Prostate gland (tissue), 2 donors: ENCODE measurements at regions not wholly inside any gene's neighbourhood (a gene's known extent, or its start where the extent isn't known, plus 50 kb on each side); places are given as distances from the start of the nearest gene placed in this dataset.

ENCODE experiments used
- DNase-seq: peaks from one replicate; pipeline ENCODE4 v3.0.0-alpha.2; 2019; ENCODE audit warnings: low spot score
- H3K27ac ChIP-seq, 2 donors: fragments of 200-600 bp; sonication (generic); 2 replicates each; pipeline ENCODE4 v1.5.1; 2017 to 2019
- H3K27me3 ChIP-seq: fragments of 200-600 bp; sonication (generic); replicated peaks from 2 replicates; pipeline ENCODE4 v1.5.1; 2019; ENCODE audit not compliant: insufficient read depth
- H3K36me3 ChIP-seq, 2 donors: fragments of 200-600 bp; sonication (generic); 1 replicate in 1 of 2; 2 replicates in 1 of 2; pipeline versions ENCODE4 v1.5.1 to v1.8.1; 2017 to 2019
- H3K4me1 ChIP-seq: fragments of 200-600 bp; sonication (generic); replicated peaks from 2 replicates; pipeline ENCODE4 v1.5.1; 2019
- H3K4me3 ChIP-seq, 2 donors: fragments of 200-600 bp; sonication (generic); 2 replicates each; pipeline ENCODE4 v1.5.1; 2017 to 2019
- H3K9me3 ChIP-seq: fragments of 200-600 bp; sonication (generic); 2 replicates; pipeline ENCODE4 v1.5.1; 2017
- POLR2A ChIP-seq: fragments of 450-650 bp; IDR thresholded peaks from one replicate; pipeline ENCODE4 v1.6.1; 2016; ENCODE audit warnings: antibody characterized with exemption, mild to moderate bottlenecking
- POLR2AphosphoS5 ChIP-seq: sonication (generic); formaldehyde crosslinking; IDR thresholded peaks from one replicate; pipeline ENCODE4 v1.6.1; 2017; ENCODE audit warnings: antibody characterized with exemption
- WGBS: methylation state at CpG from one replicate; pipeline ENCODE4 v1.1.5; 2018; 5-methylcytosine and 5-hydroxymethylcytosine counted together
- intact Hi-C: fragments of 100-400 bp; cut with DNase I; formaldehyde crosslinking; loops from one replicate; pipeline ENCODE4 v1.14.2; 2022
- TF ChIP-seq, protein P1 (sequence below), 4 experiments: fragments of 200-600 bp in 2 of 4; fragments of 450-650 bp in 2 of 4; sonication (generic) in 2 of 4; IDR thresholded peaks; 1 replicate in 3 of 4; 2 replicates in 1 of 4; pipeline ENCODE4 v1.5.1; 2016 to 2019; ENCODE audit warnings: antibody characterized with exemption in 4 of 4, mild to moderate bottlenecking in 2 of 4, moderate library complexity in 2 of 4

- intact Hi-C loops: no loop called here
- 97% methylated on average over 5 of the region's 5 CpGs for WGBS
- Histone ChIP-seq H3K27ac (no peak overlapping the region), H3K4me1 (peaks cover 12% of the 10 kb centered on the region), H3K27me3 (no peaks in the 10 kb centered on the region), H3K4me3 (no peak overlapping the region), H3K36me3 (no peaks in the 10 kb centered on the region), H3K9me3 (no peaks in the 10 kb centered on the region)
- TF ChIP-seq POLR2AphosphoS5: no peak
- TF ChIP-seq POLR2A: no peak
- TF ChIP-seq, protein P1, sequence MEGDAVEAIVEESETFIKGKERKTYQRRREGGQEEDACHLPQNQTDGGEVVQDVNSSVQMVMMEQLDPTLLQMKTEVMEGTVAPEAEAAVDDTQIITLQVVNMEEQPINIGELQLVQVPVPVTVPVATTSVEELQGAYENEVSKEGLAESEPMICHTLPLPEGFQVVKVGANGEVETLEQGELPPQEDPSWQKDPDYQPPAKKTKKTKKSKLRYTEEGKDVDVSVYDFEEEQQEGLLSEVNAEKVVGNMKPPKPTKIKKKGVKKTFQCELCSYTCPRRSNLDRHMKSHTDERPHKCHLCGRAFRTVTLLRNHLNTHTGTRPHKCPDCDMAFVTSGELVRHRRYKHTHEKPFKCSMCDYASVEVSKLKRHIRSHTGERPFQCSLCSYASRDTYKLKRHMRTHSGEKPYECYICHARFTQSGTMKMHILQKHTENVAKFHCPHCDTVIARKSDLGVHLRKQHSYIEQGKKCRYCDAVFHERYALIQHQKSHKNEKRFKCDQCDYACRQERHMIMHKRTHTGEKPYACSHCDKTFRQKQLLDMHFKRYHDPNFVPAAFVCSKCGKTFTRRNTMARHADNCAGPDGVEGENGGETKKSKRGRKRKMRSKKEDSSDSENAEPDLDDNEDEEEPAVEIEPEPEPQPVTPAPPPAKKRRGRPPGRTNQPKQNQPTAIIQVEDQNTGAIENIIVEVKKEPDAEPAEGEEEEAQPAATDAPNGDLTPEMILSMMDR (IDR thresholded peaks at IDR 0.05): no peak
- DNase-seq: no peak
Observed at GRCh38 chr3:187805774-187806173, 60.5 kb upstream of the BCL6 start.

GRCh38 chr3:187807086-187807862 is 62.0 kb upstream of the BCL6 start:
- no peaks in the 10 kb centered on the region for H3K27me3 ChIP-seq
- DNase-seq: no peak
- peaks cover 12% of the 10 kb centered on the region for H3K4me1 ChIP-seq
- H3K27ac ChIP-seq: peak overlapping the region; percentile 43 to 73
- no peaks in the 10 kb centered on the region for H3K9me3 ChIP-seq
- H3K36me3 ChIP-seq: no peaks in the 10 kb centered on the region
- intact Hi-C loops: no loop called here
- TF ChIP-seq, protein P1 (IDR thresholded peaks at IDR 0.05): no peak
- no peak overlapping the region for H3K4me3 ChIP-seq
- WGBS: 82% methylated on average over 3 of the region's 3 CpGs

DNA sequence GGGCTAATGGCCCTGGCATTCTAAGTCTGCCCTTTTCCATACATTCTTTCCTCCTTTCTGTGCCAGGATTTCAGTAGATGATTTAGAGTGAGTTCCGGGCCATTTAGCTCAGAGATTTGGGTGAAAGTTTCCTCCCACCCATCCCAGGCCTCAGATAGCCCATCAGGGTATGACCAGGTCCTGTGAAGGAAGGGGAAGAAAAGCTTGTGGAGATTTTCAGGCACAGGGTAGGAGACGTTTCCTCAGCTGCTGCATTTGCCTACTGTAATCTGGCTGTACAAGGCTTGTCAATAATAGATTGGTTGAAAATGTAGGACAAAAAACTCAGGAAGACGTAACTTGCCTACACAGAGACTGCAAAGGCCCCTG is 63.2 kb upstream of the BCL6 start:
- WGBS: 32% methylated on average over 3 of the region's 3 CpGs
- intact Hi-C loops: no loop called here
- DNase-seq: no peak
- TF ChIP-seq, protein P1 (IDR thresholded peaks at IDR 0.05): no peak
- TF ChIP-seq POLR2AphosphoS5 (no peak), POLR2A (no peak)
- no peaks in the 10 kb centered on the region for H3K36me3 ChIP-seq
- peak overlapping the region in 1 of 2 donors; percentile 1 for H3K4me3 ChIP-seq
- H3K4me1 ChIP-seq: peaks cover 12% of the 10 kb centered on the region
- peak overlapping the region; percentile 43 to 73 for H3K27ac ChIP-seq
- H3K9me3 ChIP-seq: no peaks in the 10 kb centered on the region
- H3K27me3 ChIP-seq: no peaks in the 10 kb centered on the region

DNA sequence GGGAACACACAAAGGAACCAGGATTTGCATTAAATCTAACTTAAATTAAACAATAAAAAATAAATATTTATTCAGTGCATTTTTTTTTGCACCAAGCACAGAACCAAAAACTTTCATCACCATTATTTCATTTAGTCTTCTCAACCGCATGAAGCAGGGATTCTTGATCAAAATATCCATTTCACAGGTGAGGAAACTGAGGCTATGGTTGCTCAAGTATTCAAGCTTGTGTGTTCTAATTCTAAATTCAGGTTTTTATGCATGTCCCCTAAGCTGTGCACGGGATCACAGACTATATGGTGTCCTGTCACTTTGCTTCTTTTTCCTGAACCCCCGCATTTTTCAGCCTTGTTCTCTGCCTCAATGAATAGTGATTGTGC is 64.3 kb upstream of the BCL6 start:
- Histone ChIP-seq H3K4me1 (peaks cover 12% of the 10 kb centered on the region), H3K4me3 (no peak overlapping the region), H3K36me3 (no peaks in the 10 kb centered on the region), H3K27ac (peak overlapping the region; percentile 25 to 73), H3K9me3 (no peaks in the 10 kb centered on the region), H3K27me3 (no peaks in the 10 kb centered on the region)
- TF ChIP-seq POLR2AphosphoS5: no peak
- TF ChIP-seq, protein P1 (IDR thresholded peaks at IDR 0.05): no peak
- TF ChIP-seq POLR2A: no peak
- 38% methylated on average over 3 of the region's 3 CpGs for WGBS
- no peak for DNase-seq
- intact Hi-C loops: no loop called here

DNA sequence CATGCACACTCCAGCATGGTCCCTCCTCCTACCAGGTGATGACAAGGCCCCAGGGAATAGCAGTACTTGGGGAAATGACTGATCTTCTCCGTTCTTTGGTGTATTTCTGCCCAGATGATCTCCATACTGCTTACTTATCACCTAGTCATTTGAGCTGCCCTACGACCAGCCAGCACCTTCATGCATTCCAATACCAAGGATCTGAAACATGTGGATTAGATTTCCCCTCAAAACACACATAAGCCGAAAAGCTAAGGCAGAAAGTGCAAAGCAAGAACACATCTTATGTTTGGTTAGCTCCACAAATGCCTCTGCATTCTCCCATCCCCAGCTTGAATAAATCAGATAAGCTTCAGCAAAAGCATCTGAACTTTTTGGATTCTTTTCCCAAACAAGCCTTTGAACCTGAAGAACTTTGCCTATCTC is 64.8 kb upstream of the BCL6 start:
- Histone ChIP-seq H3K4me3 (no peak overlapping the region), H3K27me3 (no peaks in the 10 kb centered on the region), H3K4me1 (peaks cover 12% of the 10 kb centered on the region), H3K36me3 (no peaks in the 10 kb centered on the region), H3K9me3 (no peaks in the 10 kb centered on the region), H3K27ac (peak overlapping the region; percentile 25 to 73)
- intact Hi-C loops: no loop called here
- no peak for DNase-seq
- 22% methylated on average over 3 of the region's 3 CpGs for WGBS
- TF ChIP-seq POLR2AphosphoS5 (peak; percentile 14), POLR2A (no peak)
- TF ChIP-seq, protein P1 (IDR thresholded peaks at IDR 0.05): no peak
